ENCODE measurements at regions not wholly inside any gene's neighbourhood (a gene's known extent, or its start where the extent isn't known, plus 50 kb on each side); places are given as distances from the start of the nearest gene placed in this dataset.

- TF ChIP-seq POLR2AphosphoS5 (IDR thresholded peaks at IDR 0.05; ENCODE audit: low read depth) (no peak), SPI1 (IDR thresholded peaks at IDR 0.05; ENCODE audit: borderline replicate concordance, low read depth) (no peak)
Observed at GRCh38 chr10:25076506-25077177, 60.2 kb downstream of the THNSL1 start.

Data from HL-60 (cell line).